ENCODE measurements at regions not wholly inside any gene's neighbourhood (a gene's known extent, or its start where the extent isn't known, plus 50 kb on each side); places are given as distances from the start of the nearest gene placed in this dataset.

DNA sequence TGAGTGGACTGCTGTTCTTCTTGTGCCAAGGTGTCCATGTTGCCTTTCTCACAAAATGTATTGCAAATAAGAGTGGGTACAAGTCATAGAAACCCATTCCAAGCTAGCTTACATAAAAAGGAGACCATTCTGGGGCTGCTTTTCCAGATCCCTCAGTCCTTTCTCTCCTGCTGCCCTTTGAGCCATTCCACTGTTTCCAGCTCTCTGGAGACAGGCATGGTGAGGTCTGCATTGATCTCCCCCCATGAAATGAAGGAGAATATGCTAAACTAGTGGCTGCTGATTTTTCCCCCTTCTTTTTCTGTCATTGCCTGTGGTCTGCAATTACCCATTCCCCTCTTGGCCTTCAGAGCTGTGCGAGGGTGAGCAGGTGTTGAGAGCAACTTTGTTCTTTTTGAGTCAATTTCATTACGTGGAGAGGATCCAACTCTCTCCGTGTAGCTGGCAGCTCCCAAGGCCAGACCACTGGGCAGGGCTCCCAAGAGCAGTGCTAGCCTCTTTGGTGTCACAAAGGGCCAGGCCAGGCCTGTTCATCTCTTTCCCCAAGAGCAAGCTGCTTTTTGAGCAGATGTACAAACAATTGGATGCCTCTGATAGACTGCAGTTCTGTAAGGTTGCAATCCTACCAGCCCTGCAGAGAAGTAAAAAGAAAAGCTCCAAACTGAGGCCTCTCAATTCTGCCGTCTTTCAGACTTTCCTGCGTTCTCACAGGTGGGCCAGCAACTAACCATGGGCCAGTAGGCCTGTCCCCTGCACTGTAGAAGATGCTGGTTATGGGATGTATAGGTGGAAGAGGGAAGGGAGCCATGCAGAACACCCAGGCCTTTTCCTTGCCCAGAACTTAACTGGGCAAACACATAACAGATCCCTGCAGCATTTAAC, 96.1 kb upstream of the ARMC2 start:
- no peak for DNase-seq (ENCODE audit: low read depth in 1 of 2, low spot score in 1 of 2)

- DNase-seq (ENCODE audit: low read depth in 1 of 2, low spot score in 1 of 2): no peak
Measured at GRCh38 chr6:108752733-108753590, 95.3 kb upstream of the ARMC2 start.

DNA sequence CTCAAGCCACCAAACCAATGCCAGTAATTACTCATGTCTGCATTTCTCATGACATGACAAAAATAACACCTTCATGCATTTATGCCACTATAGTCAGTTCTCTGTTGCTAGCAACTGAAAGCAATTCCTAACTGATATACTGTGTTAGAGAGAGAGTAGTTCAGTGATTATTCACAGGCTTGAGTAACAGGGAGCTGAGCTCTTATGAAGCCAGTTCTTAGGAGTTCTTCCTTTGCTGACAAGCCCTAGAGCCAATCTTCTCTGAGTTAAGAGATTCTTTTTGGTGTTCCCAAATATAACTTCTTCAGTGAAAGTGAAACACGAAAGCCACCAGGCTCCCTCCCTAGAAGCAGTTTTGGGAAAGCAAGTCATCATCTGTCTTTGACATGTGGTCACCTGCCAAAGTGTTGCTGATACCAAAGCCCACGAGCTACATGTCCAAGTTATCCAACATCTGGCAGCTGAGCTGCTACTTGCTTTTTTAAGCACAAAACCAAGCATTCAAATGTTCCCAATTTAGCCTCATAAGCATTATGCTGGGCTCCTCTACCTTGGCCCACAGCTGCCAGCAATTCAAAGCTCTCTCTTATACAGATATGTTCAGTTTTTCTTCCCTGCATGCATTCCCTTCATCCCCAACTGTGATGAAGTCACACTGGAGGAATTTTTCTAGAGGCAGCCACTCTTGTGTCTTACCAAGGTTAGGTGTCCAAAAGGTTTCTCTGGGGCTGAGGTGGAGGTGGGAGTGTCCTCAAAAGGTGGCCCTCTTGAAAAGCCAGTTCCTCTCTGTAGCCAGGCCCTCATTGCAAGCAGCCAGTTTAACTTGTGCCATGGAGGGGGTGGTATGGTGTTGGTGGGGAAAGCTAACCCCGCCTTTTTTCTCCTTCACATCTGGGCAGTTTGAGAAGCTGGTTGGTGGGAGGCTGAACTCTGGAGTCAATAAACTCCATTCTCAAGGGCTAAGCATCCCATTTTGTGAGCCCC, 92.7 kb upstream of the ARMC2 start:
- DNase-seq (ENCODE audit: low read depth in 1 of 2, low spot score in 1 of 2): no peak

DNA sequence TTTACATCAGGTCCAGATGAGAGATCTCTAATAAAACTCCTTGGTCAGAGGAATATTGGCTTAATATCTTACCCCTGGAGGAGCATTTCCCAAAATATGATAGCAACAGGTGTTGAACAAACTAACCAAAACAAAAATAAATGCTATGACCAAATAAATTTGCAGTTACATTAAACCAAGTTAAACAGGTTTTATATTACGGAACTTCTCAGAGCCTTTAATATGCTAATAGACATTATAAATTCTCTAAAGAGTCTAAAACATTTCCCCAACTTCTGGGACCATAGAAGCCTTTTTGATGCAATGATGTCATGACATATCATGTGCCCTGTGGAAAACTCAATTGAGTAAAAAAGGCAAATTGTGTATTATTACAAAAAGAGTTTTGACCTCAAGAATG, 90.9 kb upstream of the ARMC2 start:
- no peak for DNase-seq (ENCODE audit: low read depth in 1 of 2, low spot score in 1 of 2)

- no peak for DNase-seq (ENCODE audit: low read depth in 1 of 2, low spot score in 1 of 2)
Measured at GRCh38 chr6:108758884-108759283, 89.3 kb upstream of the ARMC2 start.

GRCh38 chr6:108760126-108761050, 87.8 kb upstream of the ARMC2 start:
- no peak for DNase-seq (ENCODE audit: low read depth in 1 of 2, low spot score in 1 of 2)

GRCh38 chr6:108762394-108762793, 85.8 kb upstream of the ARMC2 start:
- no peak for DNase-seq (ENCODE audit: low read depth in 1 of 2, low spot score in 1 of 2)

- no peak for DNase-seq (ENCODE audit: low read depth in 1 of 2, low spot score in 1 of 2)
Measured at GRCh38 chr6:108763931-108764579, 84.2 kb upstream of the ARMC2 start.

- no peak for DNase-seq (ENCODE audit: low read depth in 1 of 2, low spot score in 1 of 2)
Measured at GRCh38 chr6:108764580-108764950, 83.7 kb upstream of the ARMC2 start.

GRCh38 chr6:108765495-108765894, 82.7 kb upstream of the ARMC2 start:
- DNase-seq (ENCODE audit: low read depth in 1 of 2, low spot score in 1 of 2): no peak

DNA sequence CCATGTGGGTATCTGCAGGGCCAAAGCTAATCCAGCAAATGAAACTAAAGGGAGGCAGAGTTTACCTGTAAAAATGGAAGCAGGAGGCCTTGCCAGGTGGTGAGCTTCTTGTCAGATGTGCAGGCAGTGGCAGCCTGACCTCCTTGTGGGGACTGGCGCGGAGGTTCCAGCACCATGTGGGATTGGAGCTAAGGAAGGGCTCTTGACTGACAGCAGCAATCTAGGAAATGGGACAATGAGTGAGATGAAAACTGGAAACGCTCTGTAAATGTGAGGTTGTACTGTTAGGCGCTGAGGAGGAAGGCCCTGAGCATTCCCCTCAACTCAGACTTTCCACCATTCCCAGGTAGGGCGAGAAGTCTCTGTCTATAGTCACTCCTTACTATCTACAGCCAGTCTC, 81.8 kb upstream of the ARMC2 start:
- DNase-seq (ENCODE audit: low read depth in 1 of 2, low spot score in 1 of 2): no peak

GRCh38 chr6:108766886-108767285, 81.3 kb upstream of the ARMC2 start:
- DNase-seq (ENCODE audit: low read depth in 1 of 2, low spot score in 1 of 2): no peak

- DNase-seq (ENCODE audit: low read depth in 1 of 2, low spot score in 1 of 2): no peak
Measured at GRCh38 chr6:108767418-108768165, 80.6 kb upstream of the ARMC2 start.

GRCh38 chr6:108768166-108768555, 80.1 kb upstream of the ARMC2 start:
- no peak for DNase-seq (ENCODE audit: low read depth in 1 of 2, low spot score in 1 of 2)

GRCh38 chr6:108768792-108769524, 79.3 kb upstream of the ARMC2 start:
- no peak for DNase-seq (ENCODE audit: low read depth in 1 of 2, low spot score in 1 of 2)

- no peak for DNase-seq (ENCODE audit: low read depth in 1 of 2, low spot score in 1 of 2)
Measured at GRCh38 chr6:108771421-108771820, 76.8 kb upstream of the ARMC2 start.

DNA sequence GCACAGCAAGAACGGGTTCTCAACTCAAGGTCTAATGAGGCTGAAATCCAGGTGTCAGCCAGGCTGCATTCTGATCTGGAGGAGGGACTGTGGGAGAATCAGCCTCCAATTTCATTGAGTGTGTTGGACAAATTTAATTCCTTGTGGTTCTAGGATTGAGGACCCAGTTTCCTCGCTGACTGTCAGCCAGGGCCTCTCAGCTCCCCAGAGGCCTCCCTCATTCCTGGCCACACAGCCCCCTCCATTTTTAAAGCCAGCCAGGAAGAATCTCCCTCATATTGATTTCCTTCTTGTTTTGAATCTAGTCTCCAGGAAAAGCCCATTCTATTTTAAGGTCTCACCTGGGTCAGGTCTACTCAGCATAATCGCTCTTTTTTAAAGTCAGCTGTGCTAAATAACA, 73.7 kb upstream of the ARMC2 start:
- DNase-seq (ENCODE audit: low read depth in 1 of 2, low spot score in 1 of 2): no peak

DNA sequence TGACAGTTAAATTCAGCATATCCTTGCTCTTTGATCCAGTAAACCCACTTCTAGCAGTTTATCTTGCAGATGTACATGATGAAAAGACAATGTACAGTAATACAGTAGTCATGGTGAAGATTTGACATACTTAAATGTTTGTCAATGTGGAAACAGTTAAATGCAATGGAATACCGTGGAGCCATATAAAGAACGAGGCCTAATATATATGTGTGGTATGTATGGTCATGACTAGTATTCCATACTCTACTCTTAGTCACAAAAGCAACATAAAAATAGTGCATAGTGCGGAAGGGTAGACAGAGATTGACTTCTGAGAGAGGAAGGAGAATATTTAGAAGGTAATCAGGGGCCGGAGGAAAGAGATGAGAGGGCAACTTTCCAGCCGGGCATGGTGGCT, 70.7 kb upstream of the ARMC2 start:
- no peak for DNase-seq (ENCODE audit: low read depth in 1 of 2, low spot score in 1 of 2)
